Fibroblast of pulmonary artery (primary cell): ENCODE measurements at regions not wholly inside any gene's neighbourhood (a gene's known extent, or its start where the extent isn't known, plus 50 kb on each side); places are given as distances from the start of the nearest gene placed in this dataset.

Experiments
- DNase-seq: peaks from one replicate; pipeline ENCODE4 v3.0.0-alpha.2; 2010; ENCODE audit warnings: low read depth
- H3K4me3 ChIP-seq: replicated peaks from 2 replicates; pipeline ENCODE4 v1.5.1; 2011; ENCODE audit warnings: low read depth, mild to moderate bottlenecking, control low read depth, low read length, moderate library complexity
- TF ChIP-seq, protein P1 (sequence below): IDR thresholded peaks from 2 replicates; pipeline ENCODE4 v1.5.1; 2011; ENCODE audit warnings: mild to moderate bottlenecking, control low read depth, low read length, inconsistent platforms; ENCODE audit errors: missing control alignments

DNA sequence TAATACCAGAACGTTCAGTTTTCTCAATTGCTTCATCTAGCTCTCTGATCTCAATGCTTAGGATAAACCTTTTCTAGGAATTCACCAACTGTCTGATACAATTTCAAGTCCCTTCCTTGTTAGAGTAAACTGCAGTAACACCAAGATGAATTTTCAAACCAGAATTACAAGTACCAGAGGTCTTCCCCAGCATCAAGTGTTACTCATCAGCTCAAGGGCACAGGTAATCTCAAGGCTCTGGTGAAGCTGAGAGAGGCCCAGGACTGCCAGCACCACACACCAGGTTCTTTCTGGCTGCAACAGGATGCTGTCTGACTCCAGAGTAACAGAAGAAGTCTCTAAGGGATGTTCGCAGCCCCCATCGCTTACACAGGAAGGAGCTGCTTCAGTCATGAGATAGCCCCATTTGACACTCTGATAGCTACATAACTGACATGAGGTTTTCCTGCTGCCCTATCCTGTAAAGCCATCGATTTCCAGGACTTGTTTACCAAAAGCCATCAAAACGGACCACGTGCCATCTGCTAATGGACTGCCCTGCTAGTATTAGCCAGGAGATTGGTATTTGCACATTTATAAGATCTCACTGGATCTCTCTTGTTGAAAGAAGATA lies 549.4 kb downstream of the UTRN start:
- no peak for DNase-seq
- TF ChIP-seq, protein P1, sequence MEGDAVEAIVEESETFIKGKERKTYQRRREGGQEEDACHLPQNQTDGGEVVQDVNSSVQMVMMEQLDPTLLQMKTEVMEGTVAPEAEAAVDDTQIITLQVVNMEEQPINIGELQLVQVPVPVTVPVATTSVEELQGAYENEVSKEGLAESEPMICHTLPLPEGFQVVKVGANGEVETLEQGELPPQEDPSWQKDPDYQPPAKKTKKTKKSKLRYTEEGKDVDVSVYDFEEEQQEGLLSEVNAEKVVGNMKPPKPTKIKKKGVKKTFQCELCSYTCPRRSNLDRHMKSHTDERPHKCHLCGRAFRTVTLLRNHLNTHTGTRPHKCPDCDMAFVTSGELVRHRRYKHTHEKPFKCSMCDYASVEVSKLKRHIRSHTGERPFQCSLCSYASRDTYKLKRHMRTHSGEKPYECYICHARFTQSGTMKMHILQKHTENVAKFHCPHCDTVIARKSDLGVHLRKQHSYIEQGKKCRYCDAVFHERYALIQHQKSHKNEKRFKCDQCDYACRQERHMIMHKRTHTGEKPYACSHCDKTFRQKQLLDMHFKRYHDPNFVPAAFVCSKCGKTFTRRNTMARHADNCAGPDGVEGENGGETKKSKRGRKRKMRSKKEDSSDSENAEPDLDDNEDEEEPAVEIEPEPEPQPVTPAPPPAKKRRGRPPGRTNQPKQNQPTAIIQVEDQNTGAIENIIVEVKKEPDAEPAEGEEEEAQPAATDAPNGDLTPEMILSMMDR = no peak
- H3K4me3 ChIP-seq = no peak overlapping the region

GRCh38 chr6:144835322-144835973 lies 550.3 kb downstream of the UTRN start:
- no peak overlapping the region for H3K4me3 ChIP-seq
- TF ChIP-seq, protein P1 = no peak
- DNase-seq = no peak

DNA sequence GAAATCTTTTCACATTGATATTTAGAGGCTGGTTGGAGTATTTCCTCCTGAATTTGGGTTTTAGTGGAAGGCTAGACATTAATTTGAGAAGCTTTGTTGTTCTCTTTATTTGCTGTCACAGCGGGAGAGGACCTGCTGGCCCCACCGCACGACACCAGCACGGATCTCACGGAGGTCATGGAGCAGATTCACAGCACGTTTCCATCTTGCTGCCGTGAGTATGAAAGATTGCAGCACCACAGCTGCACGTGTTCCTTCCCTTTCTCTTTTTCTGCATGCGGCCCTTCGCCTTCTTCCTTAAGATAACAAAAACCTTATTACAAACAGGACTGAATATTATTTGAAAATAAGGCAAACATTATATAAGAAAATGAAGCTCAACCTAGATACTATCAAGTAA lies 555.5 kb downstream of the UTRN start:
- DNase-seq = no peak
- TF ChIP-seq, protein P1 = no peak

GRCh38 chr6:144843701-144844100 lies 558.6 kb downstream of the UTRN start:
- TF ChIP-seq, protein P1 = no peak
- no peak for DNase-seq
- H3K4me3 ChIP-seq = no peak overlapping the region

More for the DNA sequence above, 555.5 kb downstream of the UTRN start:
- no peak overlapping the region for H3K4me3 ChIP-seq

GRCh38 chr6:144844596-144844995 lies 559.5 kb downstream of the UTRN start:
- TF ChIP-seq, protein P1 = no peak
- DNase-seq = no peak
- no peak overlapping the region for H3K4me3 ChIP-seq

GRCh38 chr6:144845186-144845585 lies 560.1 kb downstream of the UTRN start:
- TF ChIP-seq, protein P1 = no peak
- DNase-seq = peak; percentile 8
- no peak overlapping the region for H3K4me3 ChIP-seq

DNA sequence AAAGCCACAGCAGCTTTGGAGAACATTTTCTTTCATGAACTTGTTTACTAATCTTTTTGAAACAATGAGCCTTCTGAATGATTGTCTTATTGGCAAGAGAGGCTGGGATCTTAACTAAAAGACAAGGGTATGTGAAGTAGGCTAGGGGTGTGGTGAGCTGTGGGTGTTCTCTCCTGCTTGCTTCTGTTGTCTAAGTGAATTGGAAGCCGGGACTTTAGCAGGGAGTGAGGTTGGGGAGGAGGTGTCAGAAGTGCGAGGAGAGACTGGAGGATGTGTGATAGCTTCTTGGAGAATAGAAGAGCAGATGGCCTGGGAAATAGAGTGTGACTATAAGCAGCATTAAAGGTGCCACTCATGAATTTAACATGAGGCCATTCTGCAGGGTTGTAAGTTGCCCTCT lies 562.8 kb downstream of the UTRN start:
- TF ChIP-seq, protein P1 = no peak
- no peak overlapping the region for H3K4me3 ChIP-seq
- DNase-seq = peak; percentile 4
